T-helper 2 cell treated with Interferon-gamma antibody and Interleukin-4, amounts not matched to agents 5 μg/mL and 100 μg/mL, for 36 hours (primary cell): ENCODE measurements at regions not wholly inside any gene's neighbourhood (a gene's known extent, or its start where the extent isn't known, plus 50 kb on each side); places are given as distances from the start of the nearest gene placed in this dataset.

ENCODE experiments used
- DNase-seq: peaks from one replicate; pipeline ENCODE4 v3.0.0; 2021; ENCODE audit warnings: low spot score
- H3K27ac Mint-ChIP-seq: one replicate; pipeline ENCODE4 v1.8.0; 2021; ENCODE audit warnings: mild to moderate bottlenecking, mixed read lengths
- H3K27me3 Mint-ChIP-seq: one replicate; pipeline ENCODE4 v1.8.0; 2021; ENCODE audit warnings: low read depth, mixed read lengths
- H3K36me3 Mint-ChIP-seq: one replicate; pipeline ENCODE4 v1.8.0; 2021; ENCODE audit warnings: low read depth, mixed read lengths
- H3K4me1 Mint-ChIP-seq: one replicate; pipeline ENCODE4 v1.8.0; 2021; ENCODE audit warnings: low read depth, mixed read lengths
- H3K4me3 Mint-ChIP-seq: one replicate; pipeline ENCODE4 v1.8.0; 2022; ENCODE audit warnings: mild to moderate bottlenecking, moderate library complexity, mixed read lengths
- H3K9me3 Mint-ChIP-seq: one replicate; pipeline ENCODE4 v1.8.0; 2021; ENCODE audit warnings: mixed read lengths

- Mint-ChIP-seq H3K27ac (no peak overlapping the region), H3K27me3 (no peaks in the 10 kb centered on the region), H3K9me3 (no peaks in the 10 kb centered on the region), H3K36me3 (no peaks in the 10 kb centered on the region), H3K4me3 (no peak overlapping the region), H3K4me1 (no peaks in the 10 kb centered on the region)
- DNase-seq = no peak
Measured at GRCh38 chr7:115883629-115884028, 146.9 kb downstream of the TFEC start.

- Mint-ChIP-seq H3K4me1 (no peaks in the 10 kb centered on the region), H3K4me3 (no peak overlapping the region), H3K27ac (no peak overlapping the region), H3K9me3 (no peaks in the 10 kb centered on the region), H3K36me3 (no peaks in the 10 kb centered on the region), H3K27me3 (no peaks in the 10 kb centered on the region)
- no peak for DNase-seq
Measured at GRCh38 chr7:115881476-115881875, 149.1 kb downstream of the TFEC start.

- no peaks in the 10 kb centered on the region for H3K9me3 Mint-ChIP-seq
- no peaks in the 10 kb centered on the region for H3K36me3 Mint-ChIP-seq
- H3K27me3 Mint-ChIP-seq = no peaks in the 10 kb centered on the region
- H3K4me3 Mint-ChIP-seq = no peak overlapping the region
- no peaks in the 10 kb centered on the region for H3K4me1 Mint-ChIP-seq
- H3K27ac Mint-ChIP-seq = no peak overlapping the region
- DNase-seq = no peak
Measured at GRCh38 chr7:115879171-115879570, 151.4 kb downstream of the TFEC start.

GRCh38 chr7:115869801-115870200 is 160.8 kb downstream of the TFEC start:
- H3K27ac Mint-ChIP-seq = no peak overlapping the region
- no peak overlapping the region for H3K4me3 Mint-ChIP-seq
- H3K4me1 Mint-ChIP-seq = no peaks in the 10 kb centered on the region
- DNase-seq = no peak
- H3K36me3 Mint-ChIP-seq = no peaks in the 10 kb centered on the region
- H3K9me3 Mint-ChIP-seq = no peaks in the 10 kb centered on the region
- H3K27me3 Mint-ChIP-seq = no peaks in the 10 kb centered on the region

- no peak for DNase-seq
- H3K27me3 Mint-ChIP-seq = no peaks in the 10 kb centered on the region
- H3K4me1 Mint-ChIP-seq = no peaks in the 10 kb centered on the region
- no peaks in the 10 kb centered on the region for H3K36me3 Mint-ChIP-seq
- H3K4me3 Mint-ChIP-seq = no peak overlapping the region
- H3K9me3 Mint-ChIP-seq = no peaks in the 10 kb centered on the region
- H3K27ac Mint-ChIP-seq = no peak overlapping the region
Measured at GRCh38 chr7:115869190-115869589, 161.4 kb downstream of the TFEC start.

- no peak for DNase-seq
- no peak overlapping the region for H3K4me3 Mint-ChIP-seq
- H3K4me1 Mint-ChIP-seq = no peaks in the 10 kb centered on the region
- no peaks in the 10 kb centered on the region for H3K27me3 Mint-ChIP-seq
- H3K36me3 Mint-ChIP-seq = no peaks in the 10 kb centered on the region
- no peak overlapping the region for H3K27ac Mint-ChIP-seq
- H3K9me3 Mint-ChIP-seq = no peaks in the 10 kb centered on the region
Measured at GRCh38 chr7:115868369-115868768, 162.2 kb downstream of the TFEC start.

GRCh38 chr7:115864082-115864481 is 166.5 kb downstream of the TFEC start:
- no peaks in the 10 kb centered on the region for H3K36me3 Mint-ChIP-seq
- H3K27ac Mint-ChIP-seq = no peak overlapping the region
- no peaks in the 10 kb centered on the region for H3K9me3 Mint-ChIP-seq
- H3K4me1 Mint-ChIP-seq = no peaks in the 10 kb centered on the region
- no peaks in the 10 kb centered on the region for H3K27me3 Mint-ChIP-seq
- H3K4me3 Mint-ChIP-seq = no peak overlapping the region
- no peak for DNase-seq

- Mint-ChIP-seq H3K27ac (no peak overlapping the region), H3K36me3 (no peaks in the 10 kb centered on the region), H3K4me3 (no peak overlapping the region), H3K9me3 (no peaks in the 10 kb centered on the region), H3K27me3 (no peaks in the 10 kb centered on the region), H3K4me1 (no peaks in the 10 kb centered on the region)
- DNase-seq = no peak
Measured at GRCh38 chr7:115851291-115851690, 179.3 kb downstream of the TFEC start.

- Mint-ChIP-seq H3K27me3 (no peaks in the 10 kb centered on the region), H3K4me3 (no peak overlapping the region), H3K4me1 (no peaks in the 10 kb centered on the region), H3K27ac (no peak overlapping the region), H3K36me3 (no peaks in the 10 kb centered on the region), H3K9me3 (no peaks in the 10 kb centered on the region)
- DNase-seq = no peak
Measured at GRCh38 chr7:115850774-115851173, 179.8 kb downstream of the TFEC start.

- Mint-ChIP-seq H3K4me3 (no peak overlapping the region), H3K4me1 (no peaks in the 10 kb centered on the region), H3K9me3 (no peaks in the 10 kb centered on the region)
Measured at GRCh38 chr7:115844857-115845256, 185.7 kb downstream of the TFEC start.

GRCh38 chr7:115840702-115841101 is 189.9 kb downstream of the TFEC start:
- DNase-seq = no peak
- Mint-ChIP-seq H3K9me3 (no peaks in the 10 kb centered on the region), H3K4me3 (no peak overlapping the region), H3K27me3 (no peaks in the 10 kb centered on the region), H3K4me1 (no peaks in the 10 kb centered on the region), H3K36me3 (no peaks in the 10 kb centered on the region), H3K27ac (no peak overlapping the region)

More at GRCh38 chr7:115844857-115845256, 185.7 kb downstream of the TFEC start:
- Mint-ChIP-seq H3K27ac (no peak overlapping the region), H3K36me3 (no peaks in the 10 kb centered on the region), H3K27me3 (no peaks in the 10 kb centered on the region)
- DNase-seq = no peak

- H3K4me3 Mint-ChIP-seq = no peak overlapping the region
- no peaks in the 10 kb centered on the region for H3K4me1 Mint-ChIP-seq
- no peak overlapping the region for H3K27ac Mint-ChIP-seq
- H3K27me3 Mint-ChIP-seq = no peaks in the 10 kb centered on the region
- no peak for DNase-seq
- no peaks in the 10 kb centered on the region for H3K9me3 Mint-ChIP-seq
- no peaks in the 10 kb centered on the region for H3K36me3 Mint-ChIP-seq
Measured at GRCh38 chr7:115838829-115839228, 191.7 kb downstream of the TFEC start.

- H3K27ac Mint-ChIP-seq = no peak overlapping the region
- H3K36me3 Mint-ChIP-seq = no peaks in the 10 kb centered on the region
- no peaks in the 10 kb centered on the region for H3K9me3 Mint-ChIP-seq
- H3K4me3 Mint-ChIP-seq = no peak overlapping the region
- no peaks in the 10 kb centered on the region for H3K4me1 Mint-ChIP-seq
- no peaks in the 10 kb centered on the region for H3K27me3 Mint-ChIP-seq
- DNase-seq = no peak
Measured at GRCh38 chr7:115831371-115831770, 199.2 kb downstream of the TFEC start.

- Mint-ChIP-seq H3K27me3 (no peaks in the 10 kb centered on the region), H3K4me1 (no peaks in the 10 kb centered on the region), H3K36me3 (no peaks in the 10 kb centered on the region), H3K4me3 (no peak overlapping the region), H3K9me3 (no peaks in the 10 kb centered on the region), H3K27ac (no peak overlapping the region)
- no peak for DNase-seq
Measured at GRCh38 chr7:115827305-115828045, 203.1 kb downstream of the TFEC start.

GRCh38 chr7:115825456-115826115 is 205.0 kb downstream of the TFEC start:
- no peak overlapping the region for H3K27ac Mint-ChIP-seq
- DNase-seq = no peak
- H3K9me3 Mint-ChIP-seq = no peaks in the 10 kb centered on the region
- H3K4me3 Mint-ChIP-seq = no peak overlapping the region
- no peaks in the 10 kb centered on the region for H3K27me3 Mint-ChIP-seq
- no peaks in the 10 kb centered on the region for H3K36me3 Mint-ChIP-seq
- peaks cover 1% of the 10 kb centered on the region for H3K4me1 Mint-ChIP-seq
